HepG2 (cell line): ENCODE measurements at regions not wholly inside any gene's neighbourhood (a gene's known extent, or its start where the extent isn't known, plus 50 kb on each side); places are given as distances from the start of the nearest gene placed in this dataset.

ENCODE experiments used
- EHMT2 ChIP-seq: fragments of 200-600 bp; sonication (generic); IDR thresholded peaks from 2 replicates; pipeline ENCODE4 v1.7.0; 2017; ENCODE audit warnings: antibody characterized with exemption, low read depth, low read length, borderline replicate concordance
- FOXP1 ChIP-seq, 2 experiments: fragments of 450-650 bp in 1 of 2; IDR thresholded peaks; 2 replicates each; pipeline ENCODE4 v1.6.1; 2017 to 2018; ENCODE audit warnings: antibody characterized with exemption in 1 of 2
- HDAC1 ChIP-seq: sonication (generic); formaldehyde crosslinking; IDR thresholded peaks from 2 replicates; pipeline ENCODE4 v1.5.1; 2020; ENCODE audit warnings: mild to moderate bottlenecking, missing genetic modification reagents
- HOXD1 ChIP-seq: sonication (generic); formaldehyde crosslinking; IDR thresholded peaks from 2 replicates; pipeline ENCODE4 v1.5.0; 2020; ENCODE audit warnings: missing genetic modification reagents
- ONECUT2 ChIP-seq: sonication (generic); formaldehyde crosslinking; IDR thresholded peaks from 2 replicates; pipeline ENCODE4 v1.4.0; 2020; ENCODE audit warnings: missing genetic modification reagents
- RARA ChIP-seq: IDR thresholded peaks from 2 replicates; pipeline ENCODE4 v1.6.1; 2016; ENCODE audit warnings: missing genetic modification reagents, missing compliant biosample characterization
- SALL2 ChIP-seq: sonication (generic); formaldehyde crosslinking; IDR thresholded peaks from 2 replicates; pipeline ENCODE4 v1.8.1; 2023; ENCODE audit warnings: mild to moderate bottlenecking, missing genetic modification reagents, inconsistent platforms
- ZNF121 ChIP-seq: sonication (generic); formaldehyde crosslinking; IDR thresholded peaks from 2 replicates; pipeline ENCODE4 v1.5.0; 2020; ENCODE audit warnings: mild to moderate bottlenecking, missing genetic modification reagents
- ZNF17 ChIP-seq: sonication (generic); formaldehyde crosslinking; IDR thresholded peaks from 2 replicates; pipeline ENCODE4 v1.5.0; 2020; ENCODE audit warnings: mild to moderate bottlenecking, missing genetic modification reagents
- ZNF496 ChIP-seq: sonication (generic); formaldehyde crosslinking; IDR thresholded peaks from 2 replicates; pipeline ENCODE4 v1.8.1; 2023; ENCODE audit warnings: mild to moderate bottlenecking, moderate library complexity, missing genetic modification reagents; ENCODE audit not compliant: insufficient replicate concordance
- ZNF644 ChIP-seq: IDR thresholded peaks from 2 replicates; pipeline ENCODE4 v1.6.1; 2016; ENCODE audit warnings: low read depth
- ZSCAN12 ChIP-seq: sonication (generic); formaldehyde crosslinking; IDR thresholded peaks from 2 replicates; pipeline ENCODE4 v1.9.0; 2021; ENCODE audit warnings: mild to moderate bottlenecking, missing genetic modification reagents
- TF ChIP-seq, protein P1 (sequence below): sonication (generic); formaldehyde crosslinking; IDR thresholded peaks from 2 replicates; pipeline ENCODE4 v1.4.0; 2020; ENCODE audit warnings: missing genetic modification reagents, borderline replicate concordance
- TF ChIP-seq, protein P2 (sequence below): sonication (generic); formaldehyde crosslinking; IDR thresholded peaks from 2 replicates; pipeline ENCODE4 v1.8.0; 2022; ENCODE audit warnings: mild to moderate bottlenecking, missing genetic modification reagents, moderate library complexity
- TF ChIP-seq, protein P3 (sequence below): IDR thresholded peaks from 2 replicates; pipeline ENCODE4 v1.6.1; 2018; ENCODE audit warnings: missing genetic modification reagents
- TF ChIP-seq, protein P4 (sequence below): sonication (generic); formaldehyde crosslinking; conservative IDR thresholded peaks from 2 replicates; pipeline ENCODE4 v1.4.0; 2020; ENCODE audit warnings: mild to moderate bottlenecking, missing genetic modification reagents, moderate library complexity
- TF ChIP-seq, protein P5 (sequence below): sonication (generic); formaldehyde crosslinking; IDR thresholded peaks from 2 replicates; pipeline ENCODE4 v1.4.0; 2020; ENCODE audit warnings: missing genetic modification reagents
- TF ChIP-seq, protein P6 (sequence below): sonication (generic); formaldehyde crosslinking; conservative IDR thresholded peaks from 2 replicates; pipeline ENCODE4 v1.8.0; 2022; ENCODE audit warnings: mild to moderate bottlenecking, moderate library complexity, missing genetic modification reagents

DNA sequence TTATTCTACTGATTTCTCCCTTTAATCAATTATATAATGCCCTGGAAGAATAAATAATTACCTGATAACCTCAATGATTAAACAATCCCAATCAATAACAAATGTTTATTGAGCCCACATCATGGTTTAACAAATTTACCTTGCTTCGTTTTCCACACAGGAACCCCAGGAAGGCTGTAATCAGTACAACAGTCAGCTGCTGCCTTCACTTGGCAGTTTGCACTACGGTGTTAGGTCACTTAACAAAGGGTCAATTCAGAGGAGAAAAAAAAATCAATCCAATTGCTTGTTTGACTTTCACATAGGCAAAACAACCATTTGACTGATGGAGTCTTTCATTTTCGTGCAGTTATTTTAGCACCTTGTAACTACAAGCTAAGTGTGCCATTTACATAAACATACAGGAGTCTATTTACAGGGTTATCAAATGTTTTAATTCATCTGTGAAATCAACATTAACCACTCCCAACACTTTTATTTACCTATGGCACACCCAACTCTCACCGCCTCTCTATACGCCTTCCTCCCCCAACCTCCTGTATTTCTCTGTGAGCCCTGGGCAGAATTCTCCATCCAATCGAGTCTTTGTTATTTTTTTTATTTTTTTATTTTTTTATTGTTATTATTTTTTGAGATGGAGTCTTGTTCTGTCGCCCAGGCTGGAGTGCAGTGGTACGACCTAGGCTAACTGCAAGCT is 140.4 kb upstream of the TAB2 start (continued):
- TF ChIP-seq FOXP1 (IDR thresholded peaks at IDR 0.05) (no peak), FOXP1 (CRISPR knock-in tag; IDR thresholded peaks at IDR 0.05) (peak; percentile 91), ZNF496 (CRISPR knock-in tag) (no peak), ZSCAN12 (CRISPR knock-in tag) (no peak), RARA (CRISPR knock-in tag) (peak; percentile 86), ZNF644 (CRISPR knock-in tag) (peak; percentile 66; the same call in 1 of the 2 replicates), ONECUT2 (peak; percentile 98), SALL2 (CRISPR knock-in tag) (no peak), ZNF17 (CRISPR knock-in tag) (no peak), HDAC1 (peak; percentile 89), EHMT2 (peak; percentile 81; the same call in 1 of the 2 replicates), ZNF121 (CRISPR knock-in tag) (no peak), HOXD1 (peak; percentile 99)
- TF ChIP-seq, protein P1, sequence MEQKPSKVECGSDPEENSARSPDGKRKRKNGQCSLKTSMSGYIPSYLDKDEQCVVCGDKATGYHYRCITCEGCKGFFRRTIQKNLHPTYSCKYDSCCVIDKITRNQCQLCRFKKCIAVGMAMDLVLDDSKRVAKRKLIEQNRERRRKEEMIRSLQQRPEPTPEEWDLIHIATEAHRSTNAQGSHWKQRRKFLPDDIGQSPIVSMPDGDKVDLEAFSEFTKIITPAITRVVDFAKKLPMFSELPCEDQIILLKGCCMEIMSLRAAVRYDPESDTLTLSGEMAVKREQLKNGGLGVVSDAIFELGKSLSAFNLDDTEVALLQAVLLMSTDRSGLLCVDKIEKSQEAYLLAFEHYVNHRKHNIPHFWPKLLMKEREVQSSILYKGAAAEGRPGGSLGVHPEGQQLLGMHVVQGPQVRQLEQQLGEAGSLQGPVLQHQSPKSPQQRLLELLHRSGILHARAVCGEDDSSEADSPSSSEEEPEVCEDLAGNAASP (CRISPR knock-in tag) = peak; percentile 73; the same call in 1 of the 2 replicates
- TF ChIP-seq, protein P2, sequence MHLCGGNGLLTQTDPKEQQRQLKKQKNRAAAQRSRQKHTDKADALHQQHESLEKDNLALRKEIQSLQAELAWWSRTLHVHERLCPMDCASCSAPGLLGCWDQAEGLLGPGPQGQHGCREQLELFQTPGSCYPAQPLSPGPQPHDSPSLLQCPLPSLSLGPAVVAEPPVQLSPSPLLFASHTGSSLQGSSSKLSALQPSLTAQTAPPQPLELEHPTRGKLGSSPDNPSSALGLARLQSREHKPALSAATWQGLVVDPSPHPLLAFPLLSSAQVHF = no peak
- TF ChIP-seq, protein P3, sequence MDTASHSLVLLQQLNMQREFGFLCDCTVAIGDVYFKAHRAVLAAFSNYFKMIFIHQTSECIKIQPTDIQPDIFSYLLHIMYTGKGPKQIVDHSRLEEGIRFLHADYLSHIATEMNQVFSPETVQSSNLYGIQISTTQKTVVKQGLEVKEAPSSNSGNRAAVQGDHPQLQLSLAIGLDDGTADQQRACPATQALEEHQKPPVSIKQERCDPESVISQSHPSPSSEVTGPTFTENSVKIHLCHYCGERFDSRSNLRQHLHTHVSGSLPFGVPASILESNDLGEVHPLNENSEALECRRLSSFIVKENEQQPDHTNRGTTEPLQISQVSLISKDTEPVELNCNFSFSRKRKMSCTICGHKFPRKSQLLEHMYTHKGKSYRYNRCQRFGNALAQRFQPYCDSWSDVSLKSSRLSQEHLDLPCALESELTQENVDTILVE = 0 out of 2 replicates have a peak, but pooled peaks have one; percentile 35
- TF ChIP-seq, protein P4, sequence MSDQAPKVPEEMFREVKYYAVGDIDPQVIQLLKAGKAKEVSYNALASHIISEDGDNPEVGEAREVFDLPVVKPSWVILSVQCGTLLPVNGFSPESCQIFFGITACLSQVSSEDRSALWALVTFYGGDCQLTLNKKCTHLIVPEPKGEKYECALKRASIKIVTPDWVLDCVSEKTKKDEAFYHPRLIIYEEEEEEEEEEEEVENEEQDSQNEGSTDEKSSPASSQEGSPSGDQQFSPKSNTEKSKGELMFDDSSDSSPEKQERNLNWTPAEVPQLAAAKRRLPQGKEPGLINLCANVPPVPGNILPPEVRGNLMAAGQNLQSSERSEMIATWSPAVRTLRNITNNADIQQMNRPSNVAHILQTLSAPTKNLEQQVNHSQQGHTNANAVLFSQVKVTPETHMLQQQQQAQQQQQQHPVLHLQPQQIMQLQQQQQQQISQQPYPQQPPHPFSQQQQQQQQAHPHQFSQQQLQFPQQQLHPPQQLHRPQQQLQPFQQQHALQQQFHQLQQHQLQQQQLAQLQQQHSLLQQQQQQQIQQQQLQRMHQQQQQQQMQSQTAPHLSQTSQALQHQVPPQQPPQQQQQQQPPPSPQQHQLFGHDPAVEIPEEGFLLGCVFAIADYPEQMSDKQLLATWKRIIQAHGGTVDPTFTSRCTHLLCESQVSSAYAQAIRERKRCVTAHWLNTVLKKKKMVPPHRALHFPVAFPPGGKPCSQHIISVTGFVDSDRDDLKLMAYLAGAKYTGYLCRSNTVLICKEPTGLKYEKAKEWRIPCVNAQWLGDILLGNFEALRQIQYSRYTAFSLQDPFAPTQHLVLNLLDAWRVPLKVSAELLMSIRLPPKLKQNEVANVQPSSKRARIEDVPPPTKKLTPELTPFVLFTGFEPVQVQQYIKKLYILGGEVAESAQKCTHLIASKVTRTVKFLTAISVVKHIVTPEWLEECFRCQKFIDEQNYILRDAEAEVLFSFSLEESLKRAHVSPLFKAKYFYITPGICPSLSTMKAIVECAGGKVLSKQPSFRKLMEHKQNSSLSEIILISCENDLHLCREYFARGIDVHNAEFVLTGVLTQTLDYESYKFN (CRISPR knock-in tag) = peak; percentile 81
- TF ChIP-seq, protein P5, sequence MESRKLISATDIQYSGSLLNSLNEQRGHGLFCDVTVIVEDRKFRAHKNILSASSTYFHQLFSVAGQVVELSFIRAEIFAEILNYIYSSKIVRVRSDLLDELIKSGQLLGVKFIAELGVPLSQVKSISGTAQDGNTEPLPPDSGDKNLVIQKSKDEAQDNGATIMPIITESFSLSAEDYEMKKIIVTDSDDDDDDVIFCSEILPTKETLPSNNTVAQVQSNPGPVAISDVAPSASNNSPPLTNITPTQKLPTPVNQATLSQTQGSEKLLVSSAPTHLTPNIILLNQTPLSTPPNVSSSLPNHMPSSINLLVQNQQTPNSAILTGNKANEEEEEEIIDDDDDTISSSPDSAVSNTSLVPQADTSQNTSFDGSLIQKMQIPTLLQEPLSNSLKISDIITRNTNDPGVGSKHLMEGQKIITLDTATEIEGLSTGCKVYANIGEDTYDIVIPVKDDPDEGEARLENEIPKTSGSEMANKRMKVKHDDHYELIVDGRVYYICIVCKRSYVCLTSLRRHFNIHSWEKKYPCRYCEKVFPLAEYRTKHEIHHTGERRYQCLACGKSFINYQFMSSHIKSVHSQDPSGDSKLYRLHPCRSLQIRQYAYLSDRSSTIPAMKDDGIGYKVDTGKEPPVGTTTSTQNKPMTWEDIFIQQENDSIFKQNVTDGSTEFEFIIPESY (CRISPR knock-in tag) = no peak
- TF ChIP-seq, protein P6, sequence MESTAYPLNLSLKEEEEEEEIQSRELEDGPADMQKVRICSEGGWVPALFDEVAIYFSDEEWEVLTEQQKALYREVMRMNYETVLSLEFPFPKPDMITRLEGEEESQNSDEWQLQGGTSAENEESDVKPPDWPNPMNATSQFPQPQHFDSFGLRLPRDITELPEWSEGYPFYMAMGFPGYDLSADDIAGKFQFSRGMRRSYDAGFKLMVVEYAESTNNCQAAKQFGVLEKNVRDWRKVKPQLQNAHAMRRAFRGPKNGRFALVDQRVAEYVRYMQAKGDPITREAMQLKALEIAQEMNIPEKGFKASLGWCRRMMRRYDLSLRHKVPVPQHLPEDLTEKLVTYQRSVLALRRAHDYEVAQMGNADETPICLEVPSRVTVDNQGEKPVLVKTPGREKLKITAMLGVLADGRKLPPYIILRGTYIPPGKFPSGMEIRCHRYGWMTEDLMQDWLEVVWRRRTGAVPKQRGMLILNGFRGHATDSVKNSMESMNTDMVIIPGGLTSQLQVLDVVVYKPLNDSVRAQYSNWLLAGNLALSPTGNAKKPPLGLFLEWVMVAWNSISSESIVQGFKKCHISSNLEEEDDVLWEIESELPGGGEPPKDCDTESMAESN (CRISPR knock-in tag) = peak; percentile 28; the same call in 1 of the 2 replicates
